ENCODE measurements at regions not wholly inside any gene's neighbourhood (a gene's known extent, or its start where the extent isn't known, plus 50 kb on each side); places are given as distances from the start of the nearest gene placed in this dataset.
A peak's percentile ranks its signal among the peaks of the same experiment; 100 is the strongest.

DNA sequence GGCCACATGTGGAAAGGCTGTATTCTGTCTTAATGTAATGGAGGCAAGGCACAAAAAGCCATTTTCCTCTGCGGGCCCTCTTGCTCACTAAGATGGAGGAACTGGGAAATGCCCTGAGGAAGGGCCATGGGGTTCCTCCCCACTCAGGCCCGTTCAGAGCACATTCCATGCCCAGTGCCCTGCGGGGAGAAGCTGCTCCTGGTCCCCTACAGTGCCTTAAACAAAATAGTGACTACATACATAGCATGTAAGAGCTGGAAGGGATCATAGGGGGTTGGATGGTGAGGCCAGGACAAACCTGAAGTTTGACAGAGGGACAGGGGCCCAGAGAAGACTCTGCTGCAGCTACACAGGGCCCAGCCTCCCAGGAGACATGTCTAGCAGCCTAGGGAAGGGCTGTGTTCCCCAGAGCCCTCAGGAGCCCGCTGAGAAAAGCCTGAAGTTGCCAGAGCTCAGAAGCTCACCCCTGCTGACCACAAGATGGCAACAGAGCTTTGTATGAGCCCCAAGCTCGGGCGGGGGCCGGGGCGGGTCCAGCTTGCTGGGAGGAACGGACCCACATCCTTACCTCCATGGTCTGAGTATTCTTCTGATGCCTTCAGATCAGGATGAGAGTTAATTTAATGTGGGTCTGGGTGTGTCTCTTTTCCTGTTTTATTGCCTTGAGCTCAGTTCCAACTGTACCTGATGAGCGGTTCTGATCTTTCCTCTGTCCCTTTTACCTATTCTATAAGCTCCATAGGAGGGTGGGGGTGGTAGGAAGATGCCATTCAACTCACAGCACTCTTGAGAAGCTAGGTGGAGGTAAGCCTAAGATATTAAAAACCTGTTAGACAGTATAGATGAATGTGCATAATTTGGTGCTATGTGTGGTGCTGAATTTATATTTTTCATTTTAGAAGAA lies 242.9 kb downstream of the CDC5L start (continued):
- TF ChIP-seq ZNF571 (tag by site-specific recombination; IDR thresholded peaks at IDR 0.05) = no peak
- TF ChIP-seq ZNF169 (tag by site-specific recombination; IDR thresholded peaks at IDR 0.05) = no peak
- peak; percentile 63 for TF ChIP-seq PATZ1 (tag by site-specific recombination; IDR thresholded peaks at IDR 0.05)
- TF ChIP-seq ZNF660 (tag by site-specific recombination; IDR thresholded peaks at IDR 0.05) = 0 out of 2 replicates have a peak, but pooled peaks have one; percentile 22
- TF ChIP-seq ZFP41 (tag by site-specific recombination; IDR thresholded peaks at IDR 0.05; ENCODE audit: borderline replicate concordance) = no peak
- TF ChIP-seq ZNF24 (tag by site-specific recombination; IDR thresholded peaks at IDR 0.05) = no peak
- no peak for TF ChIP-seq OVOL3 (tag by site-specific recombination; IDR thresholded peaks at IDR 0.05)
- TF ChIP-seq, protein P1, sequence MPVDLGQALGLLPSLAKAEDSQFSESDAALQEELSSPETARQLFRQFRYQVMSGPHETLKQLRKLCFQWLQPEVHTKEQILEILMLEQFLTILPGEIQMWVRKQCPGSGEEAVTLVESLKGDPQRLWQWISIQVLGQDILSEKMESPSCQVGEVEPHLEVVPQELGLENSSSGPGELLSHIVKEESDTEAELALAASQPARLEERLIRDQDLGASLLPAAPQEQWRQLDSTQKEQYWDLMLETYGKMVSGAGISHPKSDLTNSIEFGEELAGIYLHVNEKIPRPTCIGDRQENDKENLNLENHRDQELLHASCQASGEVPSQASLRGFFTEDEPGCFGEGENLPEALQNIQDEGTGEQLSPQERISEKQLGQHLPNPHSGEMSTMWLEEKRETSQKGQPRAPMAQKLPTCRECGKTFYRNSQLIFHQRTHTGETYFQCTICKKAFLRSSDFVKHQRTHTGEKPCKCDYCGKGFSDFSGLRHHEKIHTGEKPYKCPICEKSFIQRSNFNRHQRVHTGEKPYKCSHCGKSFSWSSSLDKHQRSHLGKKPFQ (tag by site-specific recombination; IDR thresholded peaks at IDR 0.05) = no peak
- TF ChIP-seq ZNF404 (tag by site-specific recombination; IDR thresholded peaks at IDR 0.05) = no peak
- TF ChIP-seq ZNF175 (tag by site-specific recombination; IDR thresholded peaks at IDR 0.05) = no peak
- TF ChIP-seq TRIM28 (IDR thresholded peaks at IDR 0.05; ENCODE audit: borderline replicate concordance, low read length) = no peak
- TF ChIP-seq ZNF324 (tag by site-specific recombination; IDR thresholded peaks at IDR 0.05) = no peak
- no peak for TF ChIP-seq ZBTB7A (tag by site-specific recombination; IDR thresholded peaks at IDR 0.05; ENCODE audit: low read depth)
- TF ChIP-seq ZNF843 (tag by site-specific recombination; IDR thresholded peaks at IDR 0.05) = no peak
- TF ChIP-seq ZNF624 (tag by site-specific recombination; IDR thresholded peaks at IDR 0.05) = no peak
- TF ChIP-seq EGR2 (tag by site-specific recombination; IDR thresholded peaks at IDR 0.05; ENCODE audit: low read depth) = no peak
- TF ChIP-seq KLF10 (tag by site-specific recombination; IDR thresholded peaks at IDR 0.05) = no peak
- TF ChIP-seq ZNF16 (tag by site-specific recombination; IDR thresholded peaks at IDR 0.05; ENCODE audit: low read depth) = no peak
- no peak for TF ChIP-seq ZNF626 (tag by site-specific recombination; IDR thresholded peaks at IDR 0.05)
- no peak for TF ChIP-seq ZNF510 (tag by site-specific recombination; IDR thresholded peaks at IDR 0.05; ENCODE audit: insufficient replicate concordance)
- no peak for TF ChIP-seq ZNF274 (IDR thresholded peaks at IDR 0.05; ENCODE audit: low read length)
- no peak for TF ChIP-seq ZNF274 (tag by site-specific recombination; IDR thresholded peaks at IDR 0.05; ENCODE audit: borderline replicate concordance)
- 0 out of 2 replicates have a peak, but pooled peaks have one; percentile 17 for TF ChIP-seq ZSCAN30 (tag by site-specific recombination; IDR thresholded peaks at IDR 0.05)
- TF ChIP-seq ZNF621 (tag by site-specific recombination; IDR thresholded peaks at IDR 0.05) = no peak
- no peak for TF ChIP-seq ZNF639 (tag by site-specific recombination; IDR thresholded peaks at IDR 0.05)
- TF ChIP-seq, protein P2, sequence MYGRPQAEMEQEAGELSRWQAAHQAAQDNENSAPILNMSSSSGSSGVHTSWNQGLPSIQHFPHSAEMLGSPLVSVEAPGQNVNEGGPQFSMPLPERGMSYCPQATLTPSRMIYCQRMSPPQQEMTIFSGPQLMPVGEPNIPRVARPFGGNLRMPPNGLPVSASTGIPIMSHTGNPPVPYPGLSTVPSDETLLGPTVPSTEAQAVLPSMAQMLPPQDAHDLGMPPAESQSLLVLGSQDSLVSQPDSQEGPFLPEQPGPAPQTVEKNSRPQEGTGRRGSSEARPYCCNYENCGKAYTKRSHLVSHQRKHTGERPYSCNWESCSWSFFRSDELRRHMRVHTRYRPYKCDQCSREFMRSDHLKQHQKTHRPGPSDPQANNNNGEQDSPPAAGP (tag by site-specific recombination; IDR thresholded peaks at IDR 0.05) = no peak
- TF ChIP-seq, protein P3, sequence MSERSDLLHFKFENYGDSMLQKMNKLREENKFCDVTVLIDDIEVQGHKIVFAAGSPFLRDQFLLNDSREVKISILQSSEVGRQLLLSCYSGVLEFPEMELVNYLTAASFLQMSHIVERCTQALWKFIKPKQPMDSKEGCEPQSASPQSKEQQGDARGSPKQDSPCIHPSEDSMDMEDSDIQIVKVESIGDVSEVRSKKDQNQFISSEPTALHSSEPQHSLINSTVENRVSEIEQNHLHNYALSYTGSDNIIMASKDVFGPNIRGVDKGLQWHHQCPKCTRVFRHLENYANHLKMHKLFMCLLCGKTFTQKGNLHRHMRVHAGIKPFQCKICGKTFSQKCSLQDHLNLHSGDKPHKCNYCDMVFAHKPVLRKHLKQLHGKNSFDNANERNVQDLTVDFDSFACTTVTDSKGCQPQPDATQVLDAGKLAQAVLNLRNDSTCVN (tag by site-specific recombination; optimal IDR thresholded peaks at IDR 0.05) = no peak
- TF ChIP-seq ZNF146 (tag by site-specific recombination; IDR thresholded peaks at IDR 0.05) = no peak
- TF ChIP-seq GLIS1 (tag by site-specific recombination; IDR thresholded peaks at IDR 0.05) = no peak
- no peak for TF ChIP-seq ZNF701 (tag by site-specific recombination; IDR thresholded peaks at IDR 0.05)
- TF ChIP-seq, protein P4, sequence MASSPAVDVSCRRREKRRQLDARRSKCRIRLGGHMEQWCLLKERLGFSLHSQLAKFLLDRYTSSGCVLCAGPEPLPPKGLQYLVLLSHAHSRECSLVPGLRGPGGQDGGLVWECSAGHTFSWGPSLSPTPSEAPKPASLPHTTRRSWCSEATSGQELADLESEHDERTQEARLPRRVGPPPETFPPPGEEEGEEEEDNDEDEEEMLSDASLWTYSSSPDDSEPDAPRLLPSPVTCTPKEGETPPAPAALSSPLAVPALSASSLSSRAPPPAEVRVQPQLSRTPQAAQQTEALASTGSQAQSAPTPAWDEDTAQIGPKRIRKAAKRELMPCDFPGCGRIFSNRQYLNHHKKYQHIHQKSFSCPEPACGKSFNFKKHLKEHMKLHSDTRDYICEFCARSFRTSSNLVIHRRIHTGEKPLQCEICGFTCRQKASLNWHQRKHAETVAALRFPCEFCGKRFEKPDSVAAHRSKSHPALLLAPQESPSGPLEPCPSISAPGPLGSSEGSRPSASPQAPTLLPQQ (tag by site-specific recombination; IDR thresholded peaks at IDR 0.05) = 0 out of 2 replicates have a peak, but pooled peaks have one; percentile 48
- no peak for TF ChIP-seq YY1 (tag by site-specific recombination; IDR thresholded peaks at IDR 0.05)
- TF ChIP-seq WT1 (tag by site-specific recombination; IDR thresholded peaks at IDR 0.05) = no peak
